Heart left ventricle (tissue), 13 donors: ENCODE measurements at regions not wholly inside any gene's neighbourhood (a gene's known extent, or its start where the extent isn't known, plus 50 kb on each side); places are given as distances from the start of the nearest gene placed in this dataset.

ENCODE experiments used
- CTCF ChIP-seq, 12 donors: fragments of 200-600 bp; sonication (generic) in 4 of 12; IDR thresholded peaks; one replicate each; pipeline versions ENCODE4 v1.5.0 to v1.8.0; 2018 to 2022; ENCODE audit warnings: antibody characterized with exemption in 12 of 12, mild to moderate bottlenecking in 5 of 12
- POLR2A ChIP-seq, 2 donors: fragments of 450-650 bp; IDR thresholded peaks; one replicate each; pipeline ENCODE4 v1.6.1; 2017; ENCODE audit warnings: antibody characterized with exemption in 2 of 2, mild to moderate bottlenecking in 2 of 2, moderate library complexity in 2 of 2
- donor health status: ischemic (EF 13 %, LVEDD 7.1; RV severe dilation, severe dysfunction).
- donor health status: DM: no; HTN: yes; CAD: no.
- donor health status: DM: no; HTN: no; CAD: no.
- donor health status: ischemic (EF 25% LVEDD 6.9; RV normal size, moderate dysfunction).
- donor health status: ischemic (EF 25% LVEDD 5.7; RV mildly dilated, moderate dysfunction).
- donor health status: ischemic (EF 35%, LVEDD 5.7; RV mildly dilated, moderate dysfunction).
- donor health status: nonischemic (EF 11% LVEDD 7.7; RV severe dilation, severe dysfunction).
- donor health status: DM: yes; HTN: yes; CAD: no.
- donor health status: PGD.
- donor health status: ischemic (EF 29% LVEDD 5.4; RV normal size, mild dysfunction).
- donor health status: nonischemic (EF 23%, LVEDD 6.1; RV moderate dilation, normal function).

GRCh38 chr4:45155081-45155777, 428.9 kb upstream of the GNPDA2 start:
- TF ChIP-seq CTCF (IDR thresholded peaks at IDR 0.05) (no peak), POLR2A (IDR thresholded peaks at IDR 0.05) (no peak)
